Thyroid gland (tissue), 4 donors: ENCODE measurements at regions not wholly inside any gene's neighbourhood (a gene's known extent, or its start where the extent isn't known, plus 50 kb on each side); places are given as distances from the start of the nearest gene placed in this dataset.

Experiments used
- POLR2A ChIP-seq, 2 donors: fragments of 450-650 bp; IDR thresholded peaks; one replicate each; pipeline ENCODE4 v1.6.1; 2017; ENCODE audit warnings: antibody characterized with exemption in 2 of 2, mild to moderate bottlenecking in 2 of 2, moderate library complexity in 1 of 2
- TF ChIP-seq, protein P1 (sequence below), 6 experiments: fragments of 200-600 bp in 3 of 6; fragments of 450-650 bp in 3 of 6; sonication (generic) in 3 of 6; IDR thresholded peaks; one replicate each; pipeline ENCODE4 v1.5.1; 2016 to 2019; ENCODE audit warnings: antibody characterized with exemption in 6 of 6, mild to moderate bottlenecking in 2 of 6, inconsistent platforms in 1 of 6, moderate library complexity in 1 of 6

DNA sequence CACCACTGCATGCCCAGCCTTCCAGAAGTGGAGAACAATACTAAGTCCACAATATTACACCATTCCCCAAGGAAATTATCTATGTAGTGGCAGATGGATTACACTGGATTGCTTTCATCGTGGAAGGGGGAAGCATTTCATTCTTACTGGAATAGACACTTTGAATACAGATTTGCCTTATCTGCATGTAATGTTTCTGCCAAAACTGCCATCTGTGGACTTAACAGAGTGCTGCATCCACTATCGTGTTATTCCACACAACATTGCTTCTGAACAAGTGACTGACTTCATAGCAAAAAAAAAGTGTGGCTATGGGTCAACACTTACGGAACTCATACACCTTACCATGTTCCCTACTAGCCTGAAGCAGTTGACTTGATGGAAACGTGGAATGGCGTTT, 536.9 kb downstream of the BRINP1 start:
- TF ChIP-seq, protein P1, sequence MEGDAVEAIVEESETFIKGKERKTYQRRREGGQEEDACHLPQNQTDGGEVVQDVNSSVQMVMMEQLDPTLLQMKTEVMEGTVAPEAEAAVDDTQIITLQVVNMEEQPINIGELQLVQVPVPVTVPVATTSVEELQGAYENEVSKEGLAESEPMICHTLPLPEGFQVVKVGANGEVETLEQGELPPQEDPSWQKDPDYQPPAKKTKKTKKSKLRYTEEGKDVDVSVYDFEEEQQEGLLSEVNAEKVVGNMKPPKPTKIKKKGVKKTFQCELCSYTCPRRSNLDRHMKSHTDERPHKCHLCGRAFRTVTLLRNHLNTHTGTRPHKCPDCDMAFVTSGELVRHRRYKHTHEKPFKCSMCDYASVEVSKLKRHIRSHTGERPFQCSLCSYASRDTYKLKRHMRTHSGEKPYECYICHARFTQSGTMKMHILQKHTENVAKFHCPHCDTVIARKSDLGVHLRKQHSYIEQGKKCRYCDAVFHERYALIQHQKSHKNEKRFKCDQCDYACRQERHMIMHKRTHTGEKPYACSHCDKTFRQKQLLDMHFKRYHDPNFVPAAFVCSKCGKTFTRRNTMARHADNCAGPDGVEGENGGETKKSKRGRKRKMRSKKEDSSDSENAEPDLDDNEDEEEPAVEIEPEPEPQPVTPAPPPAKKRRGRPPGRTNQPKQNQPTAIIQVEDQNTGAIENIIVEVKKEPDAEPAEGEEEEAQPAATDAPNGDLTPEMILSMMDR (IDR thresholded peaks at IDR 0.05): no peak
- no peak for TF ChIP-seq POLR2A (IDR thresholded peaks at IDR 0.05)
